ENCODE measurements at regions not wholly inside any gene's neighbourhood (a gene's known extent, or its start where the extent isn't known, plus 50 kb on each side); places are given as distances from the start of the nearest gene placed in this dataset.
"Not testable (repeated sequence)": the region's sequence is repeated elsewhere in the genome, so short reads cannot be mapped to it uniquely, and the experiment has no call there.

DNA sequence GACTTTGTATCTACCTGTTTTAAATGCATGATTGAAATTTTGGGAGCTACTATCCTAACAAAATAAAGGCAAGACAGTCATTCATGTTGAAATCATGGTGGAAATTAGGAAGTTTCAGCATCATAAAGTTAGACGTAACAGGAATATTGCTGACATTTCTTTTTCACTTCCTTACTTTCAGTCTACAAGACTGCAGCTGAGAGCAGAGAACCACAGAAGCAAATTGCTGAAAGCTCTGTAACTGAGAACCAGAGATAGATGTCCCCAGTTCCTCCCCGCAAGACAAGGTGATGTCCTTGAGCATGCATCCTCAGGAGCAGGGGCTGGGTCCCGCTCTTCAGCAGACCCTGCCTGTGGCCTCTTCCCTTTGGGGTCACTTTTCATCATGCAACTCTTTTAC, 466.3 kb upstream of the POM121L12 start:
- intact Hi-C loops (cut with DNase I; ENCODE audit: low total_unique reads) = no loop called here
- no peak for TF ChIP-seq POLR2A (IDR thresholded peaks at IDR 0.05)
- TF ChIP-seq, protein P1, sequence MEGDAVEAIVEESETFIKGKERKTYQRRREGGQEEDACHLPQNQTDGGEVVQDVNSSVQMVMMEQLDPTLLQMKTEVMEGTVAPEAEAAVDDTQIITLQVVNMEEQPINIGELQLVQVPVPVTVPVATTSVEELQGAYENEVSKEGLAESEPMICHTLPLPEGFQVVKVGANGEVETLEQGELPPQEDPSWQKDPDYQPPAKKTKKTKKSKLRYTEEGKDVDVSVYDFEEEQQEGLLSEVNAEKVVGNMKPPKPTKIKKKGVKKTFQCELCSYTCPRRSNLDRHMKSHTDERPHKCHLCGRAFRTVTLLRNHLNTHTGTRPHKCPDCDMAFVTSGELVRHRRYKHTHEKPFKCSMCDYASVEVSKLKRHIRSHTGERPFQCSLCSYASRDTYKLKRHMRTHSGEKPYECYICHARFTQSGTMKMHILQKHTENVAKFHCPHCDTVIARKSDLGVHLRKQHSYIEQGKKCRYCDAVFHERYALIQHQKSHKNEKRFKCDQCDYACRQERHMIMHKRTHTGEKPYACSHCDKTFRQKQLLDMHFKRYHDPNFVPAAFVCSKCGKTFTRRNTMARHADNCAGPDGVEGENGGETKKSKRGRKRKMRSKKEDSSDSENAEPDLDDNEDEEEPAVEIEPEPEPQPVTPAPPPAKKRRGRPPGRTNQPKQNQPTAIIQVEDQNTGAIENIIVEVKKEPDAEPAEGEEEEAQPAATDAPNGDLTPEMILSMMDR (IDR thresholded peaks at IDR 0.05) = no peak
- WGBS, 2 donors = 68 to 77% methylated on average over 3 of the region's 3 CpGs
- no peak for DNase-seq (ENCODE audit: low spot score in 2 of 2)
- no peak overlapping the region for H3K4me3 ChIP-seq (ENCODE audit: low read depth, poor library complexity, severe bottlenecking)

DNA sequence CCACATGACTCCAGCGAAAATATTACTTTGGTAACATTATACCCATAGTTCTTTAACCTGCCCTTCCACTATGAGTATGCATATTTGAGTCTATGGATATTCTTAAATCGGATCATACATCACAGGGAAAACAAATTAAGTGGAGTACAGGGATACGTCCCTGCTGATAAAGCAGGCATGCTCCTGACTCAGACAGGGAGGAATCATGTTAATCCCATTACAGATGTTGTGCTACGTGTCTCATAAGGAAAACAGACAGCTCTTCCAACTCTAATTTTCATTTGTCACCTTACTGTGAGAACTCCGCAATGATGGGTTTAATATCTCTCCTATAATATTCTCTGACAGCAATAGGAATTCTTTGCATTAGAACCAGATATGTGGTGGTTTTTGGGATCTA, 469.5 kb upstream of the POM121L12 start:
- TF ChIP-seq POLR2A (IDR thresholded peaks at IDR 0.05) = no peak
- TF ChIP-seq, protein P1 (IDR thresholded peaks at IDR 0.05) = no peak
- intact Hi-C loops (cut with DNase I; ENCODE audit: low total_unique reads) = no loop called here
- no peak overlapping the region for H3K4me3 ChIP-seq (ENCODE audit: low read depth, poor library complexity, severe bottlenecking)
- WGBS, 2 donors = 68 to 70% methylated on average over 5 of the region's 5 CpGs
- DNase-seq (ENCODE audit: low spot score in 2 of 2) = no peak

DNA sequence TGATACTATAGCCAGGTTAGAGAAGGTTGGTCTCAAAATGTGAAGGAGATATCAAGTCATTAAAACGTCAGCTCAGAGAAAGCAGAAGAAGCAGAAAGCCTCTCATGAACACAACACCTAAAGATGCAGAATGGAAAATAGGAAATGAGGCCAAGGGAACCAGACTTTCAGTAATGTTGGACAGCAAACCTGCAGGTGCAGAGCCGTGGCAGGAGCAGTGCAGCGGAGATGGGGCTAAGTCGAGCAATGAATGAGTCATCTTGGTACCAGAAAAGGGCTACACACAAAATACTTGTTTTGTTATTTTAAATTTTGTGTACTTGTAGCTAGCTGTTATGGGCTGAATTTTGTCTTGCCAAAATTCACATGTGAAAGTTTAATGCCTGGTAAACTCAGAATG, 479.6 kb upstream of the POM121L12 start:
- intact Hi-C loops (cut with DNase I; ENCODE audit: low total_unique reads) = no loop called here
- 64 to 81% methylated on average over 4 of the region's 4 CpGs for WGBS, 2 donors
- DNase-seq (ENCODE audit: low spot score in 2 of 2) = no peak

DNA sequence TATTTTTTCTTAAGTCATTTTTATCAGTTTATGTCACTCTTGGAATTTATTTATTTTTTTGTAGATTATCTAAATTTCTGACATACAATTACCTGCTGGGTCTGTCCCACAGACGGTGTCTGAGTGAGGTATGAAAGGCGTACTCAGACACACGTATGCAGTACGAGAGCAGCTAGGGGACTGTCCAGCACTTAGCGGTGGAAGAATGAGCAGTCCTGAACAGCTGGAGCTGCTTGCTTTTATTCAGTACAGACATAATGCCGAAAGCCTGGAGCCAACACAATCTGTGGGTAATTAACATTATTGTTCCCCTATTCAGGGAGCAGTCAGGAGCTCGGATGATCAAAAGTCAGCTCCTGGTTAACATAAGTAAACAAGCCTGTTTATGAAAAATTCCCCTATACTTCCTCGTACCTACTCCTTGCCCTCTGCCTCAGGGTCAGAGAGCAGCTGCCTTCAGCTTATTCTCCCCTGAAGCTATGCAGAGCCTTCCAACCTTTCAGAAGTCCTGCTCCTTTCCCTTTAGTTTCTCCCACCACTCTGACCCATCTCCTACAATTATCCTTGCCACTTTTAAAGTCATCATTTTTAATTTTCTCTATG, 488.0 kb upstream of the POM121L12 start:
- intact Hi-C loops (cut with DNase I; ENCODE audit: low total_unique reads) = no loop called here
- WGBS, 2 donors = 54 to 63% methylated on average over 8 of the region's 8 CpGs
- no peak for TF ChIP-seq POLR2A (IDR thresholded peaks at IDR 0.05)
- TF ChIP-seq, protein P1 (IDR thresholded peaks at IDR 0.05) = no peak

More for the DNA sequence above, 479.6 kb upstream of the POM121L12 start:
- TF ChIP-seq POLR2A (IDR thresholded peaks at IDR 0.05) = no peak
- TF ChIP-seq, protein P1 (IDR thresholded peaks at IDR 0.05) = no peak
- no peak overlapping the region for H3K4me3 ChIP-seq (ENCODE audit: low read depth, poor library complexity, severe bottlenecking)

DNA sequence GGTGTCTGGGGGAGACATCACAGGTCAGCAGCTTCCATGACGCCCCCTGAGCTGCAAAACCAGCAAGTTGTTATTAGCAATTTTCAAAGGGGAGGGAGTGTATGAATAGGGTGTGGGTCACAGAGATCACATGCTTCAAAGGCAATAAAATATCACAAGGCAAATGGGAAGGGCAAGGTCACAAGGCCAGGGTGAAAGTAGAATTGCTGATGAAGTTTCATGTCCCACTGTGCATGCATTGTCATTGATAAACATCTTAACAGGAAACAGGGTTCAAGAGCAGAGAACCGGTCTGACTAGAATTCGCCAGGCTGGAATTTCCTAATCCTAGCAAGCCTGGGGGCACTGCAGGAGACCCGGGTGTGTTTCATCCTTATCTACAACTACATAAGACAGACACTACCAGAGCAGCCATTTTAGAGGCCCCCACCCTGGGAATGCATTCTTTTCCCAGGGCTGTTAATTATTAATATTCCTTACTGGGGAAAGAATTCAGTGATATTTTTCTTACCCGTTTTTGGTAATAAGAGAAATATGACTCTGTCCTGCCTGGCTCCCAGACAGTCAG, 494.2 kb upstream of the POM121L12 start:
- H3K4me3 ChIP-seq (ENCODE audit: low read depth, poor library complexity, severe bottlenecking); DNase-seq (ENCODE audit: low spot score in 2 of 2); intact Hi-C loops (cut with DNase I; ENCODE audit: low total_unique reads): not testable (repeated sequence)
- WGBS, 2 donors = 31% methylated on average over 5 of the region's 5 CpGs

More for the DNA sequence above, 488.0 kb upstream of the POM121L12 start:
- H3K4me3 ChIP-seq (ENCODE audit: low read depth, poor library complexity, severe bottlenecking) = no peak overlapping the region
- DNase-seq (ENCODE audit: low spot score in 2 of 2) = no peak

DNA sequence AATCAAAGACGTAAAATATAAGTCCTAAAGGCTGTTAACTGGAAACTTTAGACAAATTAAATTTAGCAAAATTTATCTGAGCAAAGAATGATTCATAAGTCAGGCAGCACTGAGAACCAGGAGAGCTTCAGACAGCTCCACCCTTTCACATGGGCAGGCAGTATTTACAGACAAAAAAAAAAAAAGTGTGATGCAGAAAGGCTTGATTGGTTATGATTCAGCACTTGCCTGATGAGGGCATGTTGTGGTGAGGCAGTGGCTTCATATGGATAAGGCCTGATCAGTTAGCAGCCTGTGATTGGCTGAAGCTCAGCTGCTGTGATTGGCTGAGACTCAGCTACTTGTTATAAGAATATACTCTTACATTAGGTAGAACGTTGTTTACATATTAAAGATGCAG, 495.4 kb upstream of the POM121L12 start:
- no peak overlapping the region for H3K4me3 ChIP-seq (ENCODE audit: low read depth, poor library complexity, severe bottlenecking)
- DNase-seq (ENCODE audit: low spot score in 2 of 2) = no peak
- WGBS, 2 donors = 62 to 68% methylated on average over 2 of the region's 2 CpGs
- TF ChIP-seq, protein P1 (IDR thresholded peaks at IDR 0.05) = no peak
- no peak for TF ChIP-seq POLR2A (IDR thresholded peaks at IDR 0.05)
- intact Hi-C loops (cut with DNase I; ENCODE audit: low total_unique reads) = no loop called here

Data from lower leg skin (tissue), 4 donors.